ENCODE measurements at regions not wholly inside any gene's neighbourhood (a gene's known extent, or its start where the extent isn't known, plus 50 kb on each side); places are given as distances from the start of the nearest gene placed in this dataset.
A peak's percentile ranks its signal among the peaks of the same experiment; 100 is the strongest.

GRCh38 chr5:8884029-8884428 is 661.8 kb downstream of the SEMA5A start:
- Histone ChIP-seq H2BK5ac (ENCODE audit: low read depth, low read length) (no peak overlapping the region), H3K9me3 (ENCODE audit: insufficient read depth in 2 of 2, low read depth in 1 of 2, low read length in 1 of 2) (peaks cover 3% of the 10 kb centered on the region in 2 experiments; a peak in 1 of 4 replicates), H3K23ac (ENCODE audit: insufficient read length) (no peak overlapping the region), H3K14ac (ENCODE audit: insufficient read length) (no peak overlapping the region), H4K5ac (ENCODE audit: insufficient read length, low read depth, low read length) (no peak overlapping the region), H2BK12ac (ENCODE audit: low read depth, low read length) (no peak overlapping the region), H2AK5ac (ENCODE audit: low read depth, low read length) (no peak overlapping the region), H3K27ac (ENCODE audit: low read depth, low read length) (no peak overlapping the region), H3K36me3 (ENCODE audit: control insufficient read depth in 2 of 4, insufficient read depth in 4 of 4, low read length in 3 of 4) (no peaks in the 10 kb centered on the region), H3K56ac (replicated peaks; ENCODE audit: insufficient read length, low read depth, low read length) (no peak overlapping the region), H2BK15ac (ENCODE audit: low read length) (no peak overlapping the region), H3K4me3 (ENCODE audit: extremely low read depth in 1 of 4, insufficient read depth in 2 of 4, low read depth in 3 of 4, low read length in 4 of 4) (no peak overlapping the region), H2BK20ac (ENCODE audit: low read length) (no peak overlapping the region), H4K91ac (replicated peaks; ENCODE audit: insufficient read length, low read length) (no peak overlapping the region), H3K4ac (replicated peaks; ENCODE audit: insufficient read length, low read depth, low read length) (no peak overlapping the region), H3K18ac (ENCODE audit: extremely low read depth, low read length) (no peak overlapping the region), H2AFZ (ENCODE audit: low read length) (no peak overlapping the region), H3K79me1 (ENCODE audit: low read depth, low read length) (no peaks in the 10 kb centered on the region), H2BK120ac (replicated peaks; ENCODE audit: low read depth, low read length) (no peak overlapping the region), H3K4me2 (ENCODE audit: insufficient read depth in 1 of 2, low read depth in 2 of 2, low read length in 2 of 2) (no peak overlapping the region), H3K9ac (replicated peaks in 1 of 4; ENCODE audit: extremely low read depth in 1 of 4, low read depth in 3 of 4, low read length in 3 of 4) (no peak overlapping the region), H3K27me3 (replicated peaks in 1 of 4; ENCODE audit: control insufficient read depth in 3 of 4, extremely low read depth in 1 of 4, insufficient read depth in 3 of 4, low read length in 3 of 4) (no peaks in the 10 kb centered on the region), H4K8ac (ENCODE audit: extremely low read depth, insufficient read depth, low read length) (no peak overlapping the region), H3K4me1 (replicated peaks in 1 of 4; ENCODE audit: control insufficient read depth in 3 of 4, insufficient read depth in 4 of 4, low read length in 3 of 4) (no peaks in the 10 kb centered on the region), H3K23me2 (ENCODE audit: low read depth, low read length) (no peaks in the 10 kb centered on the region), H4K20me1 (replicated peaks in 1 of 2; ENCODE audit: control insufficient read depth in 1 of 2, insufficient read depth in 2 of 2, low read length in 2 of 2) (no peaks in the 10 kb centered on the region), H3K79me2 (ENCODE audit: control insufficient read depth in 1 of 2, insufficient read depth in 2 of 2, low read length in 2 of 2) (no peaks in the 10 kb centered on the region)
- DNase-seq (ENCODE audit: low read depth in 1 of 2, low spot score in 2 of 2) (no peak), FAIRE-seq (no peak)
- POLR2A ChIA-PET (ENCODE audit: partially characterized antibody) = no interaction called here
- WGBS, 2 experiments (ENCODE audit: extremely low coverage in 1 of 2, insufficient coverage in 1 of 2, insufficient read length in 1 of 2, insufficient replicate concordance in 2 of 2, low coverage in 1 of 2, low lambda C conversion rate in 2 of 2, missing lambda C conversion rate in 1 of 2) = 80% methylated on average over 2 of the region's 2 CpGs; no CpG with 5 or more reads in 1 of the 2 experiments
- CTCF ChIA-PET (ENCODE audit: partially characterized antibody) = interaction anchor here (0.8 to 3.8 kb wide), 5 partner anchors 15 to 128 kb away, joined by 3 to 14 read pairs (median 4); no protein-coding TSS in a partner anchor
- TF ChIP-seq CTCF (IDR thresholded peaks at IDR 0.05; ENCODE audit: control extremely low read depth in 1 of 3, insufficient read depth in 1 of 3, low read depth in 1 of 3, low read length in 3 of 3) (peak in 1 of 3 experiments; percentile 8; a peak in 1 of 4 replicates), JUN (IDR thresholded peaks at IDR 0.05; ENCODE audit: low read depth, low read length) (no peak), BCL11A (IDR thresholded peaks at IDR 0.05; ENCODE audit: low read depth in 2 of 2, low read length in 2 of 2) (no peak), RXRA (IDR thresholded peaks at IDR 0.05; ENCODE audit: insufficient read depth, low read depth, low read length) (no peak), BRCA1 (IDR thresholded peaks at IDR 0.05; ENCODE audit: low read depth, low read length) (no peak)

Measured in H1 (cell line).